Activated CD8-positive, alpha-beta memory T cell treated with anti-CD3 and anti-CD28 coated beads for 24 hours (primary cell): ENCODE measurements at regions not wholly inside any gene's neighbourhood (a gene's known extent, or its start where the extent isn't known, plus 50 kb on each side); places are given as distances from the start of the nearest gene placed in this dataset.
A peak's percentile ranks its signal among the peaks of the same experiment; 100 is the strongest.

Experiments
- DNase-seq: peaks from one replicate; pipeline ENCODE4 v3.0.0-alpha.2; 2020

DNA sequence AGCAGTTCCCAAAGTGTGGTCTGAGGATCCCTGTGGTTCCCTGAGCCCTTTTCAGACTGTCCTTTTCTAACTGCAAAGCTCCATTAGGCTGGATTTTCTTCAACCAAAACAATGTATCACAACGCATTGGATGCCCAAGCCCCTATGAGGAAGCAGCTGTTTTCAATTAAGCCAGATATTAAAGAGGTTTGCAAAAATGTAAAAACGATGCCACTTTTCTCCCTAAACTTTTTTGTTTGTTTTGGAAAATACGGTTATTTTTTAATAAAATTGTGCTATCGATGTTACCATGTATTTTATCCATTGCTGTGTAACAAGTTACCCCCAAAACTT lies 170.4 kb upstream of the BCOR start:
- no peak for DNase-seq

- DNase-seq, result no peak
These were observed 169.8 kb upstream of the BCOR start for GRCh38 chrX:40267334-40268187.

GRCh38 chrX:40266490-40267333 lies 169.0 kb upstream of the BCOR start:
- peak; percentile 79 for DNase-seq

DNA sequence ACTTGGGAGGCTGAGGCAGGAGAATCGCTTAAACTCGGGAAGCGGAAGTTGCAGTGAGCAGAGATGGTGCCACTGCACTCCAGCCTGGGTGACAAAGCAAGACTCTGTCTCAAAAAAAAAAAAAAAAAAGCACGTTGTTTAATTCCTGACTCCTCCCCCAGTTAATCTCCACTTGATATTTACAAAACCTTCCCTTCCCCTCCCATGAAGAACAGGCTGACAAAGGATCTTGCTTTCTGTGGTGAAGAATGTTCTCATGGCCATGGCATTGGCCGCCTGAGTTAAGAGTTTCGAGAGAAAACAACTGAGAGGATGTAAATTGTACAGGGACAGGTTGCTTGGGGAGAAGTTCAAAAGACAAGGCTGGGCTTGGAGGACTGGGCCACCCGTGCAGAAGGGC lies 168.2 kb upstream of the BCOR start:
- DNase-seq, result no peak

GRCh38 chrX:40263014-40263560 lies 165.3 kb upstream of the BCOR start:
- DNase-seq, result no peak

GRCh38 chrX:40262157-40263013 lies 164.6 kb upstream of the BCOR start:
- no peak for DNase-seq

DNA sequence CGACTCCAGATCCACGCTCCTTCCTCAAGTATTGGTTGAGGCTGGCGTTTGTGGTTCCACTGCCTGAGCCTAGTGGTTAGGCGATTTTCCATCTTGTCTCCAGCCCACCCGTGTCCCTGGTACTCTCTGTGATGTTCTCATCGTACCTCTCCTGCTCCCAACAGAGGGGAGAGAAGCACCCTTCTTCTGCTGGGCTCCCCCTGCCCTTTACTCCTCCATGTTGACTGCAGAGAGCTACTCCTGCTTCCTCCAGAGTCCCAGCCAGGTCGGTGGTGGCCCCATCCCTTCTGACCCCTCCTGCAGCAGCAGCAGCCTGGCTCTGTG lies 164.0 kb upstream of the BCOR start:
- no peak for DNase-seq

- no peak for DNase-seq
These were observed 162.5 kb upstream of the BCOR start for GRCh38 chrX:40260146-40260747.

DNA sequence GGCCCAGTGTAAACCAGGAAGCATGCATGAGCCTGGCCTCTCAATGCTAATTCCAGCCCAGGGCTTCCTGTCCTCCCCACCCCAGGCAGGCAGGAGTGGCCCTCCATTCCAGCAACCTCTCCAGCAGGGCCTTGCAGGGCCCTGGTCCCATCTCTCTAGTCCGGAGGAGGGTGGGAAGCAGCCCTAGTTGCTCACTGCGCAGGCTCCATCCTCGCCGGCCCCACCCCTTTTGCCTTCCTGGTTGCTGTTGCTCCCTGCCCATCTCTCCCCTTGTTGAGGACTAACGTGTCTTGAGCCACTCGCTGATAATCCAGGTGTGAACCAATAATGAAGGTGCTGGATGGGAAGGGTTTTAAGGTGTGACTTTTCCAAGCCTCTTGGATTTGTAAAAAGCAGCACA lies 161.2 kb upstream of the BCOR start:
- DNase-seq, result no peak

DNA sequence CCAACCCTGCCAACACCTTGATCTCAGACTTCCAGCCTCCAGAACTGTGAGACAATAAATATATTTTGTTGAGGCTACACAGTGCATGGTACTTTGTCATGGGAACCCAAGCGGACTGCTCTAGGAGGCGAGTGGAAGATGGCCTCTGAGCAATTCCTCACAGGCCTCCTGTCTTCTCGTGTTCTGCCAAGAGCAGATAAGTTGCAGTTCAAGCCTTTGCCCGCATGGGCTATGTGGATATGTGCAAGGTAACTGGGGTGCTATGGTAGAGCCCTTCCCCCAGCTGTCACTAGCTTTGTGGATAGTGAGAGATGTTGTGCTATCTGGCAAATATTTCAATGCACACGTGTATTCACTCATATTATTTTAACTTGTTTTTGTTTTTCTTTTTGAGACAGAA lies 156.0 kb upstream of the BCOR start:
- DNase-seq, result no peak

GRCh38 chrX:40249582-40249981 lies 151.8 kb upstream of the BCOR start:
- no peak for DNase-seq

DNA sequence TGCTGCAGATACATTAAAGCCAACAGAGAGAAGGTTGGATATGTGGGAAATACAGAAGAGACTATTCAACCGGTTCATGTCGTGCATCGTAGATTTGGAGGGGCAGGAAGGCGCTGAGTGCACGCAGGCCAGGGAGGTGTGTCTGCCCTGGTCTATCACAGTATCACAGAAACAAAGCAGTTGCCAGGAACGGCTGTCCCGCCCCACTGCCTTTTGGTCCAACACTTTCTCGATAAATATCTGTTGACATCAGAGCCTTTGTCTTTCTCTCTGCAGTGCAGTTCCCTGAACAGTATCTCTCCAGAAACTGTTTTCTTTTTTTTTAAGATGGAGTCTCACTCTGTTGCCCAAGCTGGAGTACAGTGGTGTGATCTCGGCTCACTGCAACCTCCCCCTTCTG lies 151.1 kb upstream of the BCOR start:
- DNase-seq, result no peak

- no peak for DNase-seq
These were observed 150.3 kb upstream of the BCOR start for GRCh38 chrX:40247848-40248622.

GRCh38 chrX:40247382-40247781 lies 149.6 kb upstream of the BCOR start:
- DNase-seq, result no peak

GRCh38 chrX:40245488-40246071 lies 147.8 kb upstream of the BCOR start:
- DNase-seq, result no peak

- no peak for DNase-seq
These were observed 147.2 kb upstream of the BCOR start for GRCh38 chrX:40244980-40245379.

- DNase-seq, result no peak
These were observed 146.2 kb upstream of the BCOR start for GRCh38 chrX:40243755-40244515.

- DNase-seq, result no peak
These were observed 143.1 kb upstream of the BCOR start for GRCh38 chrX:40240844-40241243.

DNA sequence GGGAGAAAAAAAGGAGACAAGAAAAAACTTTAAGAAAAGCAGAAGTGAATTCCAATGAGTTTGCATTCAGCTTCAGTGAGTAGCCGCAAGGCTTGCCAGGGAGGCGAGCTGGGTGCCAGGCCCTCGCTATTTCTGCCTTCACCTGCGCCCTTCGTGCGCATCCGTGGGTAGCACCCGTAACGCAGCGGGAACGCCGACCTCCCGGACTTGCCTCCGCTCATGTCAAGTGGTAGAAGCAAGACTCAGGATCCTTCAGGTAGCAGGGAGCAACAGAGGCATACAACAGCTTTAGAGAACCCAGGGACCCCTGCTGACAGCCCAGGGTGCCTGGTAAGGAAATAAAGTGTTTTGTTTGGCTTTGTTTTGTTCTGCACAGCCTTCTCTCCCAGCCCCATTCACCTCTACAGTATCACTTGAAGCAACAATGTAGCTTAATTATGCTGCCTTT lies 140.0 kb upstream of the BCOR start:
- DNase-seq, result no peak

GRCh38 chrX:40230646-40231045 lies 132.9 kb upstream of the BCOR start:
- no peak for DNase-seq

DNA sequence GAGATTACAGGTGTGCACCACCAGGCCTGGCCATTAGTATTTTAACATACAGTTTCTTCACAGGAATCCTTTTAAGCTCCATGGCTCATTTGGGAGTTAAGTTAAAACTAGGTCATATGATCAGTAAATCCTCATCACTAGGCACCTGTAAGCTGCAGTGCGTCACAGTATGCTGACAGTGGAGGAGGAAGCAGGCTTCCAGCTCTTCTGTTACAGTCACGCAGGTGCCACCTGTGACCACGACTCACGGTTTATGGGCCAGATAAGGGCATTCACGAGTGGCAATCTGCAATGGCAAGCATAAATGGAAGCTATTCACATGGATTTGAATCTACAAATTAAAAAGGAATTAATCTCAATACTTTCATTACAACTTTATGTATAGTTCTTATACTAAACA lies 129.4 kb upstream of the BCOR start:
- DNase-seq, result no peak
